ENCODE measurements at regions not wholly inside any gene's neighbourhood (a gene's known extent, or its start where the extent isn't known, plus 50 kb on each side); places are given as distances from the start of the nearest gene placed in this dataset.

GRCh38 chr11:106161775-106162634 lies 84.5 kb downstream of the AASDHPPT start:
- Histone ChIP-seq H3K9me3 (ENCODE audit: control insufficient read depth in 1 of 2, insufficient read depth in 1 of 2, low read depth in 1 of 2, low read length in 2 of 2) (peaks cover 0 to 7% of the 10 kb centered on the region in 2 experiments; a peak in 2 of 4 replicates), H2AFZ (ENCODE audit: low read depth, low read length, poor library complexity, severe bottlenecking) (no peak overlapping the region), H3K36me3 (ENCODE audit: control insufficient read depth in 1 of 2, insufficient read depth in 2 of 2, low read length in 2 of 2) (no peaks in the 10 kb centered on the region), H3K27me3 (ENCODE audit: insufficient read depth, low read length) (no peaks in the 10 kb centered on the region), H3K4me2 (ENCODE audit: low read length) (no peak overlapping the region), H3K9me2 (ENCODE audit: insufficient read depth) (no peaks in the 10 kb centered on the region), H3K9ac (ENCODE audit: low read length) (no peak overlapping the region), H4K20me1 (ENCODE audit: insufficient read depth) (no peaks in the 10 kb centered on the region), H3K79me2 (ENCODE audit: insufficient read depth, low read length) (no peaks in the 10 kb centered on the region), H3K4me1 (ENCODE audit: control insufficient read depth in 1 of 2, insufficient read depth in 2 of 2, low read length in 2 of 2) (no peaks in the 10 kb centered on the region), H3K27ac (ENCODE audit: low read depth, low read length) (no peak overlapping the region), H3K4me3 (replicated peaks in 1 of 2; ENCODE audit: low read depth in 1 of 2, low read length in 2 of 2) (no peak overlapping the region)
- CTCF ChIA-PET: no interaction called here
- no peak for TF ChIP-seq EGR1 (IDR thresholded peaks at IDR 0.05; ENCODE audit: low read depth)
- TF ChIP-seq POLR2AphosphoS5 (IDR thresholded peaks at IDR 0.05; ENCODE audit: low read depth, low read length): no peak
- no peak for TF ChIP-seq EZH2phosphoT487 (IDR thresholded peaks at IDR 0.05; ENCODE audit: borderline replicate concordance)
- TF ChIP-seq ZBTB33 (IDR thresholded peaks at IDR 0.05; ENCODE audit: extremely low read depth, insufficient replicate concordance, low read length): no peak
- TF ChIP-seq TCF7L2 (IDR thresholded peaks at IDR 0.05; ENCODE audit: borderline replicate concordance, extremely low read depth, insufficient read depth, insufficient read length): no peak
- TF ChIP-seq ATF3 (IDR thresholded peaks at IDR 0.05): no peak
- TF ChIP-seq RAD21 (IDR thresholded peaks at IDR 0.05; ENCODE audit: low read depth): no peak
- TF ChIP-seq SP1 (IDR thresholded peaks at IDR 0.05; ENCODE audit: low read depth): no peak
- no peak for TF ChIP-seq ELF1 (IDR thresholded peaks at IDR 0.05; ENCODE audit: borderline replicate concordance, low read depth)
- no peak for TF ChIP-seq JUND (IDR thresholded peaks at IDR 0.05)
- TF ChIP-seq CEBPB (IDR thresholded peaks at IDR 0.05; ENCODE audit: low read depth): no peak
- no peak for ATAC-seq
- intact Hi-C loops (cut with micrococcal nuclease): no loop called here
- POLR2A ChIA-PET: no interaction called here
- RAD21 ChIA-PET (ENCODE audit: low non-redundant PET in 1 of 2, low total read pairs in 2 of 2, uncharacterized antibody in 2 of 2, unreplicated experiment in 2 of 2): no interaction called here
- DNase-seq (ENCODE audit: low read depth, low spot score): no peak
- no TSS peak for BruUV-seq (replicated peaks)
